ENCODE measurements at regions not wholly inside any gene's neighbourhood (a gene's known extent, or its start where the extent isn't known, plus 50 kb on each side); places are given as distances from the start of the nearest gene placed in this dataset.

DNA sequence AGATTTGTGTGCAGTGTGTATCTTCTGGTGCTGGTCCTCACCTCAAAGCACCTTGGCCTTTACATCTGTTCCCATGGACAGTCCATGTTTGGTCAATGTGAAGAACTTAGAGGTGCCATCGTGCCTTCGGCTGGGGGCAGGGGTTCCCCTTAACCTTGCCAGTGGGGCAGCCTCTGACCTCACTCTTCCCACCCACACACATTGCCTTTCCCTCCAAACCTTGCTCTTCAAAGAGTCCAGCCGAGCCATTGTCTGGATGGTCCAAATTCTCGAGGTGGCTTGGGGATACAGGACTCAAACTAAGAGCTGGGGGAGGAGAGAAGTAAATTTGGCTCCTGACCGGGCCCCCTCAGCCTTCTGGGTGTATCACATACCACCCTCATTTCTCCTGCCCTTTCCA, 76.2 kb upstream of the HABP2 start:
- Histone ChIP-seq H3K27me3 (ENCODE audit: control insufficient read depth, insufficient read depth, low read length) (peaks cover 5% of the 10 kb centered on the region), H3K36me3 (ENCODE audit: control insufficient read depth, insufficient read depth, low read length) (no peaks in the 10 kb centered on the region), H3K27ac (ENCODE audit: low read length) (no peak overlapping the region), H3K4me1 (ENCODE audit: control insufficient read depth, insufficient read depth, low read length) (no peaks in the 10 kb centered on the region), H3K4me3 (ENCODE audit: low read depth in 2 of 2, low read length in 2 of 2) (no peak overlapping the region), H3K9me3 (ENCODE audit: control insufficient read depth, insufficient read depth, low read depth, low read length) (peaks cover 28% of the 10 kb centered on the region)
- no peak for TF ChIP-seq TCF7L2 (IDR thresholded peaks at IDR 0.05; ENCODE audit: low read depth, low read length)
- TF ChIP-seq, protein P1, sequence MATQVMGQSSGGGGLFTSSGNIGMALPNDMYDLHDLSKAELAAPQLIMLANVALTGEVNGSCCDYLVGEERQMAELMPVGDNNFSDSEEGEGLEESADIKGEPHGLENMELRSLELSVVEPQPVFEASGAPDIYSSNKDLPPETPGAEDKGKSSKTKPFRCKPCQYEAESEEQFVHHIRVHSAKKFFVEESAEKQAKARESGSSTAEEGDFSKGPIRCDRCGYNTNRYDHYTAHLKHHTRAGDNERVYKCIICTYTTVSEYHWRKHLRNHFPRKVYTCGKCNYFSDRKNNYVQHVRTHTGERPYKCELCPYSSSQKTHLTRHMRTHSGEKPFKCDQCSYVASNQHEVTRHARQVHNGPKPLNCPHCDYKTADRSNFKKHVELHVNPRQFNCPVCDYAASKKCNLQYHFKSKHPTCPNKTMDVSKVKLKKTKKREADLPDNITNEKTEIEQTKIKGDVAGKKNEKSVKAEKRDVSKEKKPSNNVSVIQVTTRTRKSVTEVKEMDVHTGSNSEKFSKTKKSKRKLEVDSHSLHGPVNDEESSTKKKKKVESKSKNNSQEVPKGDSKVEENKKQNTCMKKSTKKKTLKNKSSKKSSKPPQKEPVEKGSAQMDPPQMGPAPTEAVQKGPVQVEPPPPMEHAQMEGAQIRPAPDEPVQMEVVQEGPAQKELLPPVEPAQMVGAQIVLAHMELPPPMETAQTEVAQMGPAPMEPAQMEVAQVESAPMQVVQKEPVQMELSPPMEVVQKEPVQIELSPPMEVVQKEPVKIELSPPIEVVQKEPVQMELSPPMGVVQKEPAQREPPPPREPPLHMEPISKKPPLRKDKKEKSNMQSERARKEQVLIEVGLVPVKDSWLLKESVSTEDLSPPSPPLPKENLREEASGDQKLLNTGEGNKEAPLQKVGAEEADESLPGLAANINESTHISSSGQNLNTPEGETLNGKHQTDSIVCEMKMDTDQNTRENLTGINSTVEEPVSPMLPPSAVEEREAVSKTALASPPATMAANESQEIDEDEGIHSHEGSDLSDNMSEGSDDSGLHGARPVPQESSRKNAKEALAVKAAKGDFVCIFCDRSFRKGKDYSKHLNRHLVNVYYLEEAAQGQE (IDR thresholded peaks at IDR 0.05; ENCODE audit: insufficient read depth in 1 of 2, low read depth in 2 of 2, low read length in 1 of 2): no peak
- ATAC-seq: no peak
- ChIA-PET POLR2A (no interaction called here), CTCF (no interaction called here)
- no TSS peak for BruUV-seq (replicated peaks)
- no peak for DNase-seq (ENCODE audit: low read depth, low spot score)
- in situ Hi-C loops (cut with HindIII; ENCODE audit: low pct_unique_long_range_greater_than_20kb, low sequenced_read_pairs): no loop called here
- intact Hi-C loops (cut with micrococcal nuclease; ENCODE audit: unreplicated experiment): no loop called here

DNA sequence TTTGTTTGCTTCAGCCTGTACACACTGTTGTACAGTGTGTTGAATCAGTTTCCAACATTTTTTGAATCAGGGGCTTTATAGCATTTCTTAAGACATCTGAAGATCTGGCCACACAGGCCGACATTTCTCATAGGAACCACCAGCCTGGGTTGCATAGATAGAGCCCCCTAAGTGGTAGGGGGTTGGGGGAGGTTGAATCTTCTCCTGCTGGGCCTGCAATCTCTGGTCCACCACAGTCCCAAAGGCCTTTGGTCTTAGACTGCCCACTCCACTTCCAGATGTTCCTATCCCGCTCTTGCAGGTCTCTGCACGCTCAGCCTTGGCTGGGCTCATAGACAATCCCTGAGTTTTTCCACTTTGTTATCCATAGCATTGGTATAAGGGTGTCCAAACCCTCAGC, 75.4 kb upstream of the HABP2 start:
- ATAC-seq (no peak), DNase-seq (ENCODE audit: low read depth, low spot score) (no peak)
- H3K4me3 ChIP-seq (ENCODE audit: low read depth in 2 of 2, low read length in 2 of 2): no peak overlapping the region
- intact Hi-C loops (cut with micrococcal nuclease; ENCODE audit: unreplicated experiment) (no loop called here), in situ Hi-C loops (cut with HindIII; ENCODE audit: low pct_unique_long_range_greater_than_20kb, low sequenced_read_pairs) (no loop called here)
- no peaks in the 10 kb centered on the region for H3K4me1 ChIP-seq (ENCODE audit: control insufficient read depth, insufficient read depth, low read length)
- no peak overlapping the region for H3K27ac ChIP-seq (ENCODE audit: low read length)
- CTCF ChIA-PET: no interaction called here
- POLR2A ChIA-PET: no interaction called here
- H3K36me3 ChIP-seq (ENCODE audit: control insufficient read depth, insufficient read depth, low read length): no peaks in the 10 kb centered on the region
- peaks cover 28% of the 10 kb centered on the region for H3K9me3 ChIP-seq (ENCODE audit: control insufficient read depth, insufficient read depth, low read depth, low read length)
- H3K27me3 ChIP-seq (ENCODE audit: control insufficient read depth, insufficient read depth, low read length): peaks cover 8% of the 10 kb centered on the region
- BruUV-seq (replicated peaks): no TSS peak
- TF ChIP-seq POLR2AphosphoS5 (IDR thresholded peaks at IDR 0.05; ENCODE audit: low read depth, low read length) (no peak), SIN3A (IDR thresholded peaks at IDR 0.05; ENCODE audit: borderline replicate concordance, insufficient read depth, low read depth, low read length) (no peak), TCF7L2 (IDR thresholded peaks at IDR 0.05; ENCODE audit: low read depth, low read length) (no peak)
- TF ChIP-seq, protein P1 (IDR thresholded peaks at IDR 0.05; ENCODE audit: insufficient read depth in 1 of 2, low read depth in 2 of 2, low read length in 1 of 2): no peak
- TF ChIP-seq, protein P2, sequence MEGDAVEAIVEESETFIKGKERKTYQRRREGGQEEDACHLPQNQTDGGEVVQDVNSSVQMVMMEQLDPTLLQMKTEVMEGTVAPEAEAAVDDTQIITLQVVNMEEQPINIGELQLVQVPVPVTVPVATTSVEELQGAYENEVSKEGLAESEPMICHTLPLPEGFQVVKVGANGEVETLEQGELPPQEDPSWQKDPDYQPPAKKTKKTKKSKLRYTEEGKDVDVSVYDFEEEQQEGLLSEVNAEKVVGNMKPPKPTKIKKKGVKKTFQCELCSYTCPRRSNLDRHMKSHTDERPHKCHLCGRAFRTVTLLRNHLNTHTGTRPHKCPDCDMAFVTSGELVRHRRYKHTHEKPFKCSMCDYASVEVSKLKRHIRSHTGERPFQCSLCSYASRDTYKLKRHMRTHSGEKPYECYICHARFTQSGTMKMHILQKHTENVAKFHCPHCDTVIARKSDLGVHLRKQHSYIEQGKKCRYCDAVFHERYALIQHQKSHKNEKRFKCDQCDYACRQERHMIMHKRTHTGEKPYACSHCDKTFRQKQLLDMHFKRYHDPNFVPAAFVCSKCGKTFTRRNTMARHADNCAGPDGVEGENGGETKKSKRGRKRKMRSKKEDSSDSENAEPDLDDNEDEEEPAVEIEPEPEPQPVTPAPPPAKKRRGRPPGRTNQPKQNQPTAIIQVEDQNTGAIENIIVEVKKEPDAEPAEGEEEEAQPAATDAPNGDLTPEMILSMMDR (IDR thresholded peaks at IDR 0.05): no peak
